GM12892 (cell line): ENCODE measurements at regions not wholly inside any gene's neighbourhood (a gene's known extent, or its start where the extent isn't known, plus 50 kb on each side); places are given as distances from the start of the nearest gene placed in this dataset.

Source experiments
- DNase-seq: peaks from one replicate; pipeline ENCODE4 v3.0.0; 2011; ENCODE audit not compliant: insufficient read length
- FAIRE-seq: peaks from 2 replicates; lab custom pipeline; 2011; peaks lifted over from hg19 to GRCh38; lab: Jason Lieb, UNC
- POLR2A ChIP-seq: IDR thresholded peaks from 2 replicates; pipeline ENCODE4 v1.6.1; 2011; ENCODE audit warnings: low read depth, low read length, control low read depth
- POLR2AphosphoS5 ChIP-seq: IDR thresholded peaks from 2 replicates; pipeline ENCODE4 v1.6.1; 2011; ENCODE audit warnings: low read depth, low read length, control low read depth
- TAF1 ChIP-seq: IDR thresholded peaks from 2 replicates; pipeline ENCODE4 v1.6.1; 2011; ENCODE audit warnings: low read depth, mild to moderate bottlenecking, control low read depth, low read length, borderline replicate concordance

GRCh38 chr5:54362992-54363625 lies 52.7 kb upstream of the ARL15 start:
- no peak for DNase-seq
- no peak for FAIRE-seq

GRCh38 chr5:54362434-54362833 lies 52.1 kb upstream of the ARL15 start:
- FAIRE-seq (no peak), DNase-seq (no peak)
- TF ChIP-seq POLR2AphosphoS5 (no peak), POLR2A (no peak), TAF1 (no peak)

More at GRCh38 chr5:54362992-54363625, 52.7 kb upstream of the ARL15 start:
- TF ChIP-seq POLR2A (no peak), POLR2AphosphoS5 (no peak), TAF1 (no peak)

GRCh38 chr5:54361691-54362411 lies 51.5 kb upstream of the ARL15 start:
- TF ChIP-seq POLR2AphosphoS5 (no peak), TAF1 (no peak), POLR2A (no peak)
- DNase-seq (no peak), FAIRE-seq (no peak)

GRCh38 chr5:54360925-54361662 lies 50.7 kb upstream of the ARL15 start:
- no peak for FAIRE-seq
- no peak for DNase-seq
- no peak for TF ChIP-seq POLR2AphosphoS5
- TF ChIP-seq TAF1, result no peak
- no peak for TF ChIP-seq POLR2A
